Panc1 (cell line): ENCODE measurements at regions not wholly inside any gene's neighbourhood (a gene's known extent, or its start where the extent isn't known, plus 50 kb on each side); places are given as distances from the start of the nearest gene placed in this dataset.

Source experiments
- SIN3A ChIP-seq: IDR thresholded peaks from 2 replicates; pipeline ENCODE4 v1.6.1; 2012; ENCODE audit warnings: low read depth, mild to moderate bottlenecking, low read length, moderate library complexity, borderline replicate concordance; ENCODE audit not compliant: insufficient read depth
- TF ChIP-seq, protein P1 (sequence below): fragments of 450-650 bp; IDR thresholded peaks from 2 replicates; pipeline ENCODE4 v1.5.1; 2017; ENCODE audit warnings: mild to moderate bottlenecking

DNA sequence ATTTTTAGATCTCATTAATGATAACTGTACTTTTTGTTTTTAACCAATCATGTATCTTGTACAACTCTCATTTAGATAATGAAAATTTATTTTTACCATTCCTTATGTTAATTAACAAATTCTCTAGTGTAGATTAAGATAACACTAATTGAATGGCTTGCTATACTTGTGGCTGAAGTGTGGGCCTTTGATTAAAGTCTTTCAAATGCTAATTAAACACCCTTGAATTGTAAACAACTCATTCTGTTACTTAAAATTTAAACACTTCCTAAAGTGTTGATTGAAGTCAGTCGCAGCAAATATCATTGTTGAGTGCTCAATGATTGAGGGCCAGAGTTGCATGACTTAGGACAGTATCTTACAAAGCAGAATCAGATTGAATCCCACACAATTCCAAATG lies 109.8 kb upstream of the GULP1 start:
- no peak for TF ChIP-seq SIN3A
- TF ChIP-seq, protein P1, sequence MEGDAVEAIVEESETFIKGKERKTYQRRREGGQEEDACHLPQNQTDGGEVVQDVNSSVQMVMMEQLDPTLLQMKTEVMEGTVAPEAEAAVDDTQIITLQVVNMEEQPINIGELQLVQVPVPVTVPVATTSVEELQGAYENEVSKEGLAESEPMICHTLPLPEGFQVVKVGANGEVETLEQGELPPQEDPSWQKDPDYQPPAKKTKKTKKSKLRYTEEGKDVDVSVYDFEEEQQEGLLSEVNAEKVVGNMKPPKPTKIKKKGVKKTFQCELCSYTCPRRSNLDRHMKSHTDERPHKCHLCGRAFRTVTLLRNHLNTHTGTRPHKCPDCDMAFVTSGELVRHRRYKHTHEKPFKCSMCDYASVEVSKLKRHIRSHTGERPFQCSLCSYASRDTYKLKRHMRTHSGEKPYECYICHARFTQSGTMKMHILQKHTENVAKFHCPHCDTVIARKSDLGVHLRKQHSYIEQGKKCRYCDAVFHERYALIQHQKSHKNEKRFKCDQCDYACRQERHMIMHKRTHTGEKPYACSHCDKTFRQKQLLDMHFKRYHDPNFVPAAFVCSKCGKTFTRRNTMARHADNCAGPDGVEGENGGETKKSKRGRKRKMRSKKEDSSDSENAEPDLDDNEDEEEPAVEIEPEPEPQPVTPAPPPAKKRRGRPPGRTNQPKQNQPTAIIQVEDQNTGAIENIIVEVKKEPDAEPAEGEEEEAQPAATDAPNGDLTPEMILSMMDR, result no peak
